ENCODE measurements at regions not wholly inside any gene's neighbourhood (a gene's known extent, or its start where the extent isn't known, plus 50 kb on each side); places are given as distances from the start of the nearest gene placed in this dataset.
"Not testable (repeated sequence)": the region's sequence is repeated elsewhere in the genome, so short reads cannot be mapped to it uniquely, and the experiment has no call there.

DNA sequence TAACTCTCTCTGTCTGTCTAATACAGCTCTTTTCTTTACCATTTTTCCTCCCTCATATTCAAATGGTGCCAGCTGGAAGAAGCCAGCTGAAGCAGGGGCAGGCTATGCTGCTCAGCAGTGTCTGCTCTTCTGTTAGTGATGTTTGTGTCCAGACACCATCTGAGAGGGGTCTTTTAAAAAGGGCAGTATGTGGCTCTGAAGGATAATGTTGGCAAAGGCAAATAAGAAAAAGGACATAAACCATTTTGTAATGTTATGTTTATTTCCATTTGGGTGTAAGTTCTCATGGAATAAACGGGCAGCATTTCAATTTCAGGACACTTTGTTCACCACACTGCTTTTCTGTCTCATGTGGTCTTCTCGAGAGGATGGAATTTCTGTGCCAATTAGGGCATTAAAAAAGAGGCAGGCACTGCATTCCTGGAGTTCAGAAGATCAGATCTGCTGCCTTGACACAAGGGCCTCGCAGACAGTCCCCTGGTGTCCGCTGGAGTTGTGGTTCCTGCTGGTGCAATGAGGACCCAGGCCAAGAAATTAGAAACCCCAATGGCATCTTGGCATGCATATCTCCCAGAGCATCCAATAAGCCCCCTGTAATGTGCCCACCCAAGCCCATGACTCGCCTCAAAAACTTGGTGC lies 109.0 kb upstream of the ELMO1 start:
- H3K4me1 ChIP-seq = no peaks in the 10 kb centered on the region
- no peak overlapping the region for H3K4me3 ChIP-seq
- no peaks in the 10 kb centered on the region for H3K27me3 ChIP-seq
- H3K36me3 ChIP-seq = no peaks in the 10 kb centered on the region
- H3K9me3 ChIP-seq (replicated peaks) = no peaks in the 10 kb centered on the region
- DNase-seq = no peak
- H3K27ac ChIP-seq = no peak overlapping the region

DNA sequence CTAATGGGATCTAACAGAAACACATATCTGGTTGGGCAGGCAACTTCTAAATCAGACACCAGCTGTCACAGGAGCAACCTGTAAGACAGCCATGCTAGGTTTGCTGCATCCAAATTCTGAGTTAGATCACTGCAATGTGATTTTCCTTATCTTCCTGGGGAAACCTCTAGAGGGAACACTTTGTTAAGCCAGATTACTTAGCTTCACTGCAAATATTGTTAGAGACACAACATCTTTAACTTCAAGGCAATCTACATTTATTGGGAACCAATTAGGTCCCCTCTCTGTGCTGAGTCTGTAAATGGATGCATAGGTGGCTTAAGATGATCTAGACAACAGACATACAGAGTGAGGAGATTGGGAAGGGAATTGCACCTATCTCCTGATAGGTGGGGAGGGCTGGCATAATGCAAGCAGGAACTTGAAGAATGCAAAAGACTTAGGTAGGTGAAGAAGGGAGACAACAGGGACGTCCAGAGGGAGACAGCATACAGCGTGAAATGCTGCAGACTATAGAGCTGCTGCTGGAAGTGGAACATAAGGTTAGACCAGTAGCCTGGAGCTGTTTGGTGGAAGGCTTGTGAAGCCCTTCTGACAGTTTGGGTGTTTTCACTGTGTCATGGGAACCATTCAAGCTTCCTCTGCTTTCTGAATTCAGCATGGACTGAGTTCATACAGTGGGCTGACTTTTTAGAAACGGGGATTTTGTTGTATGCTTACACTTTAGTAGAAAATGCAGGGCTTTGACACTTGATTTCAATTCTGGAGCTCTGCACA lies 109.8 kb upstream of the ELMO1 start:
- no peaks in the 10 kb centered on the region for H3K36me3 ChIP-seq
- no peak overlapping the region for H3K27ac ChIP-seq
- no peaks in the 10 kb centered on the region for H3K27me3 ChIP-seq
- H3K4me1 ChIP-seq = no peaks in the 10 kb centered on the region
- no peak for DNase-seq
- H3K4me3 ChIP-seq = no peak overlapping the region
- H3K9me3 ChIP-seq (replicated peaks) = no peaks in the 10 kb centered on the region

DNA sequence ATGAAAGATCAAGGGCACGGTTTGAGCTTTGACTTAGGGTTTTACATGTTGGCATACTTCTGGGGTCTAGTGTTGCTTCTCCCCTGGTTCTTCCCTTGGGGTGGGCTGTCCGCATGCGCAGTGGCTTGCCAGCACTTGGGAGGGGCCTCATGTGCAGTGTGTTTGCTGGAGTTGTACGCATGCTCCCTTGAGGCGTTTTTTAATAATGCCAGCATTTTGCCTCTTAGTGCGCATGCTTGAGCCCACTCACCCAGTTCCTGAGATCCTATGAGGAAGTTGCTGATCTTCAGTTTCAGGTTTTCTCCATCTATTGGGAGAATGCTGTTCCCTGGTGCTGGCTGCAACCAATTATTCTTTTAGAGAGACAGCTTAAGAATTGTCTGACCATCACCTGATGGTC lies 113.4 kb upstream of the GPR141 start:
- no peak for DNase-seq
- H3K4me3 ChIP-seq = no peak overlapping the region

DNA sequence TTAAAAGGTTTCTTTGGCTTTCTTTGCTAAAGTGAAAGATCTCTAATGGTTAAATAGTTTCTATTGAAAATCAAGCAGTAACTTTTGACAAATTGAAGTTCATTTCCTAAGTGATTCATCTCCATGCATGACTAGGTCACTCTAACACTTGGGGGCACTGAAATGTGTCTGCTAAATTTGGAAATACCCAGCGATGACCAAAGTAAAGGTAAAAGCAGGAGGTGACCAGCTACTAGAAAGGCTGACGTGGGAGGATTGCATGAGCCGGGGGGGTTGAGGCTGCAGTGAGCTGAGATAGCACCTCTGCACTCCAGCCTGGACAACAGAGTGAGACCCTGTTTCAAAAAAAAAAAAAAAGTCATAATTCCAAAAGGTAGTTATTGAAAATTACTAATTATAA lies 111.8 kb upstream of the GPR141 start:
- H3K4me3 ChIP-seq = no peak overlapping the region
- H3K36me3 ChIP-seq = no peaks in the 10 kb centered on the region
- no peak overlapping the region for H3K27ac ChIP-seq
- no peaks in the 10 kb centered on the region for H3K9me3 ChIP-seq (replicated peaks)
- H3K4me1 ChIP-seq = no peaks in the 10 kb centered on the region
- H3K27me3 ChIP-seq = no peaks in the 10 kb centered on the region
- no peak for DNase-seq

More for the DNA sequence above, 113.4 kb upstream of the GPR141 start:
- Histone ChIP-seq H3K36me3 (no peaks in the 10 kb centered on the region), H3K27ac (no peak overlapping the region), H3K27me3 (no peaks in the 10 kb centered on the region), H3K4me1 (no peaks in the 10 kb centered on the region), H3K9me3 (replicated peaks) (no peaks in the 10 kb centered on the region)

DNA sequence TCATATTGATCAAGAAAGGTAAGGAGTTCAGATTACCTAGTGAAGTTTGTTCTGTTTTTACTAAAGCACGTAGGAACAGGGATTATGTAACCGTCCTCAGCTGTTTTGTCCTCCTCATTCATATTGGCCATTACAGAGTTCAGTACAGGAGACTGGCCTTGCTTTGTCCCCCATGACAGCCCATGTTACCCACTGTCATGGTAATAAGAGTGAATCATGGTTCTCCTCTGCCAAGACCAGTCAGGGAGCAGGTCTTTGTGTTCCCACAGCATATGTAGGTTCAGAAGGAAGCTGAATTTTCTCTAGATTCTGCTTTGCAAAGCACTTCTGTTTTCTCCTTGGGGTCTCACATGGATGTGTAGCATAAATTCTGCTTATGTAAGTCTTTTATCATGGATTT lies 106.2 kb upstream of the GPR141 start:
- no peak overlapping the region for H3K27ac ChIP-seq
- no peaks in the 10 kb centered on the region for H3K36me3 ChIP-seq
- no peaks in the 10 kb centered on the region for H3K4me1 ChIP-seq
- H3K27me3 ChIP-seq = no peaks in the 10 kb centered on the region
- H3K9me3 ChIP-seq (replicated peaks) = no peaks in the 10 kb centered on the region
- no peak overlapping the region for H3K4me3 ChIP-seq
- peak in 1 of 2 experiments; percentile 6 for DNase-seq

DNA sequence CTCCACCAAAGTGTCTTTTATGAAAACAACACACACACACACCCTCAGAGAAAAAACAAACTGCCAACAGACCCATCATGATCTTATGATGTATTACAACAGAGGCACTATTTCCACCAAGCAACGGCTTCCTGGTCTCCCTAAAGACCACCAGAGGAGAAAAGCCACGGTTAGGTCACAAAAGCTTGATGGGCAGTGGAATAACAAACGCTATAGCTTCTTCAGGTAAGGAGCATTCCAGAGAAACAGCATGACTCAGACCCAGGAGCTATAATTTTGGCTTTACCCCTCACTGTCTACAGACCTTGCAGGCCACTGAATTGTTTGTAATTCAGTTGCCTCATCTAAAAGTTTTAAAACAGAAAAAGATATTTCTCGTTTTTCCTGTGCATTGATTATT lies 105.7 kb upstream of the GPR141 start:
- H3K36me3 ChIP-seq = no peaks in the 10 kb centered on the region
- no peaks in the 10 kb centered on the region for H3K27me3 ChIP-seq
- no peaks in the 10 kb centered on the region for H3K9me3 ChIP-seq (replicated peaks)
- H3K4me1 ChIP-seq = no peaks in the 10 kb centered on the region
- no peak overlapping the region for H3K4me3 ChIP-seq
- no peak overlapping the region for H3K27ac ChIP-seq
- no peak for DNase-seq

DNA sequence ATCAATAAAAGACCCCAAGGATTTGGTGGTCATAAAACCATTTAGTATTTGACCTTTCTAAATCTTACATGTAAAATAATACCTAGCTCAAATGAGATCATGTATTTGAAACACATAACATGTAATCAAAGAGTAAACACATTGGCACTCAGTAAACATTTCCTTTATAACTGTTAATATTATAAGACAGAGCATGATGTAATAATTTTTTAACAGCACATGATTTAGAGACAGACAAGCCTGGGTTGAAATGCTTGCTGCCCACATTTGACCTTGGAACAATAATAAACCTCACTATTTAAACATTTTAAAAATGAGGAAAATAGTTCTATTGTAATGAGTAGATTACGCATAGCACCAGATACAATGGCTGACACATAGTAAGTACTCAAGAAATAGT lies 105.2 kb upstream of the GPR141 start:
- Histone ChIP-seq H3K9me3 (replicated peaks) (no peaks in the 10 kb centered on the region), H3K4me1 (no peaks in the 10 kb centered on the region), H3K4me3 (no peak overlapping the region), H3K36me3 (no peaks in the 10 kb centered on the region), H3K27ac (no peak overlapping the region), H3K27me3 (no peaks in the 10 kb centered on the region)
- DNase-seq = no peak

DNA sequence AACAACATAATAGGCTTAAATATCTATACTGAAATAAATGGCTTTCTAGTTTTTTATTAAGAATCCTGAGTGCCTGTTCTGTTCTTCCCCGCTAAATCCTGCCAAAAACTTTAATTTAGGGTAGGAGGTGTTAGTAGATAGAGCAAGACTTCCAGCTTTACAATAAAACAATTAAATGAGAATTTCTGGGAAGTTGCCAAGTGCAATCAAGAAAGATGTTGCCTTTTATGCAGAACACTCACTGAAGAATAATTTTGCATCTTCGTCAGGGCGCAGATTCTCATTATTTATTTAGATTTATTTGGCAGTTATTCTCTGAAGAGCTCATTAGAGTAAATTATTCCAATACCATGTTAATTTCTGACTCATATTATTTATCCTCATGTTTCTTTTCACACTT lies 103.2 kb upstream of the GPR141 start:
- no peaks in the 10 kb centered on the region for H3K4me1 ChIP-seq
- H3K27ac ChIP-seq = no peak overlapping the region
- no peaks in the 10 kb centered on the region for H3K9me3 ChIP-seq (replicated peaks)
- DNase-seq = no peak
- no peak overlapping the region for H3K4me3 ChIP-seq
- H3K27me3 ChIP-seq = no peaks in the 10 kb centered on the region
- no peaks in the 10 kb centered on the region for H3K36me3 ChIP-seq

DNA sequence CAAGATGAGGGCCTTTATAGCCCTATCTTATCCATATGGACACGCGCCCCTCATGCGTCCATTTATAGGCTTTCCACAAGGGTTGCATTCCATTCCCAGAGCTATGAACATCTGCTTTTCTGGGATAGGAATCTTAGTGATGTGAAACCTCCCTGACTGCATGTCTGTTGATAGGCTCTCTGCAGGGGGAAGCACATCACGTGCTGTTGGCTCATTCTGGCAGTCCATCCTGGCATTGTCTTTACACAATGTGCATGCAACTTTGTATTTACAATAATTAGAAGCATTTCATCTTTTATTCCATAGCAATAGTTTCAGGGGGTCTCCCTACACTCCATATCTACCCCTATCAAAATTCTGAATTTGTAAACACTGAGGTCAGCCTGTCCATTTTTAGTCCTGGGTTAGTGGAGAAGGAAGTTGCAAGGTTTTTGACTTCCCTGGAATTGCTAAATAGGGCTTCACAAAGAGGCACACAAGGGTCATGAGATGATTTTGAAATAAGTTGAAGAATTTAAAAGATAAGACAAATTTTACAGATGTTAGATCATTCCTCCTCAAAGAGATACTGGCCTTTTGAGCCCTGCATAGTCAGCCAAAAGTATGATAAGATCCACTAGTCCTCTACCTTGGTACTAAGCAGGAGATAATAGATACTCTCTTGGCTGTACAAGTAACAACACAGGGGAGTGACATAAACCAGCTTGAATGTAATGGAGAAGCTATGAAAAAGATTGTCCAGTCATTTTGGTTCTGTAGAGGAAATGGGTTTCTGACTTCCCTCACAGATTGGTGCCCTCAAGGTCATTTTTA lies 98.7 kb upstream of the GPR141 start:
- H3K4me3 ChIP-seq; H3K4me1 ChIP-seq; DNase-seq; H3K9me3 ChIP-seq (replicated peaks); H3K27ac ChIP-seq; H3K27me3 ChIP-seq; H3K36me3 ChIP-seq: not testable (repeated sequence)

DNA sequence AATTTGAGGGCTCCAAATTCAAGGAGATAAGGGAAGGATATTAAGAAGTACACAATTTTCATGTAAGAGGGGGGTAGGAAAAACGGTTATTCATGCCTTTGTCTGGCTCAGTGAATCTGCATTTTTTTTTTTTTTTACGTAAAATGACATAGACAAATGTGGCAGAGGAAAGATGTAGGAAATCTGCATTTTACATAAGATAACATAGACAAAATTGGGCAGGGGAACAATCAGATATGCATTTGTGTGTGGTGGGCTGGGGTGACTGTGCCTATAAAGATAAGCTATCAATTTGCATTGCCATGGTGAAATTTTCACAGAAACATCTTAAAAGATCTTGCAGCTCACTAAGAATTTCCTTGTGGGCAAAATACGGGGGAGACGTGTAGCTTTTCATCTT lies 92.7 kb upstream of the GPR141 start:
- no peaks in the 10 kb centered on the region; the same call in 1 of the 2 replicates for H3K9me3 ChIP-seq (replicated peaks)
- H3K27ac ChIP-seq = no peak overlapping the region
- H3K4me3 ChIP-seq = no peak overlapping the region
- no peaks in the 10 kb centered on the region for H3K27me3 ChIP-seq
- H3K4me1 ChIP-seq = no peaks in the 10 kb centered on the region
- DNase-seq = no peak
- no peaks in the 10 kb centered on the region for H3K36me3 ChIP-seq

DNA sequence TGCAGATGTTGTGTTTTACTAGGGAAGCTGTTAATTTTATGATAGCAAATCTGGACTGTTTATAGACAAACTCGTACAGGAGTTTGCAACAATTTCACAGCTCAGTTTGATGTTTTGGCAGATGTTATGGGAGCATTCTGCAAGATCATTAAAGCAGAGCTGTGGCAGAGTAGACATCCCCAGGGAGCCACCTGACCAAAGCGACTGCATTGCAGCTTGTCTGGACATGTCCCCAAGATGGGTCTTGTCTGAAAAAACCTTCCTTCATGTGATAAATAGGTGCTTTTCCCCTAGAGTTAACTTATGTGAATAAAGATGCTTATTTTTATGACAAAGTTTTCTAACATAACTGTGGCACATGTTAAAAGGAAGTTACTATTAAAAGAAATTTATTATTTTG lies 91.2 kb upstream of the GPR141 start:
- H3K36me3 ChIP-seq = no peaks in the 10 kb centered on the region
- H3K27ac ChIP-seq = no peak overlapping the region
- no peaks in the 10 kb centered on the region for H3K27me3 ChIP-seq
- H3K4me1 ChIP-seq = no peaks in the 10 kb centered on the region
- no peaks in the 10 kb centered on the region; the same call in 1 of the 2 replicates for H3K9me3 ChIP-seq (replicated peaks)
- H3K4me3 ChIP-seq = no peak overlapping the region
- no peak for DNase-seq

DNA sequence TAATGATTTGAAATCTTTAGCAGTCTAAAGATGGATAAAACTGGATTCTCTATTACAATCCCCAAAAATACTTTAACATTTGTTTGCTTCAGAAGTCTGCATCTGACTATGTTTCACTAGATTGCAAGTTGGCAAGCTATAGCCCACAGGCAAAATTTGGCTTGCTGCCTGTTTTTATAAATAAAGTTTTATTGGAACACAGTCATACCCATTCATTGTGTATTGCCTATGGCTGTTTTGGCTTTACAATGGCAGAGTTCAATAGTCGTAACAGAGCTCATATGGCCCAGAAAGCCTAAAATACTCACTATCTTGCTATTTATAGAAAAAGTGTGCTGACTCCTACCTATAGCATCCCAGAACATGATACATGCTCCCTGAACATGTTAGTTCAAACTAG lies 89.0 kb upstream of the GPR141 start:
- no peaks in the 10 kb centered on the region for H3K36me3 ChIP-seq
- DNase-seq = no peak
- H3K4me3 ChIP-seq = no peak overlapping the region
- H3K4me1 ChIP-seq = no peaks in the 10 kb centered on the region
- no peaks in the 10 kb centered on the region for H3K27me3 ChIP-seq
- H3K27ac ChIP-seq = no peak overlapping the region
- no peaks in the 10 kb centered on the region; the same call in 1 of the 2 replicates for H3K9me3 ChIP-seq (replicated peaks)

DNA sequence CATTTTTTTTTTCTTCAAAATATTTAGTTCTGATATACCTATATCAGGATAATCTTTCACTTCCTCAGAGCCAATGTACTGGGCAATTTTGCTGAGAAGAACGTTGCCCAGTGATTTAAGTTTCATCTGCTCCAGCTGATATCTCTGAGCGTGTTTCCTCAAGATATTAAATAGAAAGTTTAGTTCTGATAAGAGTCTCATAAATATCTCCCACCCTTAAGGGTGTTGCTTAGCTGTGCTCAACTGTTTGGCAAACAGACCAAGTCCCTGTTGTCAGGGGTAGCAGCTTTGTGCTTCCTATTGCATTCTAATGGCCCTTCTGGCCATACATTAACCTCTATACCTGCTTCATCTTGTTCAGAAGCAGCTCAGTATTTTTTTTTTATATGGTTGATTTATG lies 84.7 kb upstream of the GPR141 start:
- peaks cover 3% of the 10 kb centered on the region; the same call in 1 of the 2 replicates for H3K27me3 ChIP-seq
- DNase-seq = no peak
- no peak overlapping the region for H3K4me3 ChIP-seq
- H3K9me3 ChIP-seq (replicated peaks) = no peaks in the 10 kb centered on the region; the same call in 1 of the 2 replicates
- no peaks in the 10 kb centered on the region for H3K36me3 ChIP-seq
- no peaks in the 10 kb centered on the region for H3K4me1 ChIP-seq
- H3K27ac ChIP-seq = no peak overlapping the region

DNA sequence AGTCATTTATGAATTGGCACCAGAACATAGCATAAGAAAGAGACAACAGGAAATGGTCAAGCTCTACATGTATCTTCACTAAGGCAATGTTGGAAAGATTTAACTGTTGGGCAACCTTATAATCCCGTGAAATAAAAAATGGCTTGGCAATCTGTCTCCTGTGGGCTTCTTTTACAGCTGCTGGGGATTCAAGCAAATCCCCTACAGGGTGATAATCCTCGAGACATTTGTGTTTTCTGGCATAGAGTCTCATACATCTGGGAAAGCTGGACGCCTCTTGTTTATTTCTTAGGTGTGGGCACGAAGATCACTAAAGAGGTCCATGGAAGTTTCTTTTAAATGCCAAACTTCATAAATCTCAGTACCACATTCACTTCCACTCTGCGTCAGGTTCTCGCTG lies 82.2 kb upstream of the GPR141 start:
- Histone ChIP-seq H3K27ac (no peak overlapping the region), H3K27me3 (peaks cover 3% of the 10 kb centered on the region; the same call in 1 of the 2 replicates), H3K36me3 (no peaks in the 10 kb centered on the region), H3K4me3 (no peak overlapping the region), H3K4me1 (no peaks in the 10 kb centered on the region), H3K9me3 (replicated peaks) (no peaks in the 10 kb centered on the region)
- DNase-seq = peak in 1 of 2 experiments; percentile 12

DNA sequence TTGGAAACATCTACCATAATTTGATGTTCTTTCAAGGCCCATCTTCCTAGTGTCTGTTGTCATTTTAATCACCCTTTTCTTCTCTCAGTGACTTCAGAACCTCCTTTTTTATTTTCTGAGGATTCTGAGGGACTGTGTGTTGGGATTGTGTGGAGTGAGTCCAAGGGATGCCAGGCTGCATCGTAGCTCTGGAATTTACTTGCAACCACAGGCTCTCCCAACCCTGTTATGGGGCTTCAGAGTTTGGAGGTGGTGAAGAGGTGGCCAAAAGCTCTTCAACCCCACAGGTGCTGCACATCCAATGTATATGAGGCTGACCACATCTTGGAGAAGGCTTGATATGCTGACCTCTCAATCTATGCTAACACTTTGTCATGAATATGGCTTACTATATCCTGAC lies 79.5 kb upstream of the GPR141 start:
- Histone ChIP-seq H3K4me1 (no peaks in the 10 kb centered on the region), H3K9me3 (replicated peaks) (no peaks in the 10 kb centered on the region), H3K36me3 (no peaks in the 10 kb centered on the region), H3K4me3 (no peak overlapping the region), H3K27ac (no peak overlapping the region), H3K27me3 (peaks cover 3% of the 10 kb centered on the region; the same call in 1 of the 2 replicates)
- DNase-seq = no peak
